Esophagus muscularis mucosa (tissue), 3 donors: ENCODE measurements at regions not wholly inside any gene's neighbourhood (a gene's known extent, or its start where the extent isn't known, plus 50 kb on each side); places are given as distances from the start of the nearest gene placed in this dataset.
"Not testable (repeated sequence)": the region's sequence is repeated elsewhere in the genome, so short reads cannot be mapped to it uniquely, and the experiment has no call there.

Experiments used
- POLR2A ChIP-seq: fragments of 450-650 bp; IDR thresholded peaks from one replicate; pipeline ENCODE4 v1.6.1; 2017; ENCODE audit warnings: antibody characterized with exemption, moderate library complexity, mild to moderate bottlenecking, low read depth
- TF ChIP-seq, protein P1 (sequence below), 3 experiments: fragments of 200-600 bp in 2 of 3; fragments of 450-650 bp in 1 of 3; sonication (generic) in 2 of 3; IDR thresholded peaks; one replicate each; pipeline ENCODE4 v1.5.1; 2017 to 2019; ENCODE audit warnings: antibody characterized with exemption in 3 of 3, mild to moderate bottlenecking in 2 of 3, moderate library complexity in 1 of 3

GRCh38 chr16:22583195-22583594 is 72.5 kb downstream of the NPIPB5 start:
- TF ChIP-seq, protein P1, sequence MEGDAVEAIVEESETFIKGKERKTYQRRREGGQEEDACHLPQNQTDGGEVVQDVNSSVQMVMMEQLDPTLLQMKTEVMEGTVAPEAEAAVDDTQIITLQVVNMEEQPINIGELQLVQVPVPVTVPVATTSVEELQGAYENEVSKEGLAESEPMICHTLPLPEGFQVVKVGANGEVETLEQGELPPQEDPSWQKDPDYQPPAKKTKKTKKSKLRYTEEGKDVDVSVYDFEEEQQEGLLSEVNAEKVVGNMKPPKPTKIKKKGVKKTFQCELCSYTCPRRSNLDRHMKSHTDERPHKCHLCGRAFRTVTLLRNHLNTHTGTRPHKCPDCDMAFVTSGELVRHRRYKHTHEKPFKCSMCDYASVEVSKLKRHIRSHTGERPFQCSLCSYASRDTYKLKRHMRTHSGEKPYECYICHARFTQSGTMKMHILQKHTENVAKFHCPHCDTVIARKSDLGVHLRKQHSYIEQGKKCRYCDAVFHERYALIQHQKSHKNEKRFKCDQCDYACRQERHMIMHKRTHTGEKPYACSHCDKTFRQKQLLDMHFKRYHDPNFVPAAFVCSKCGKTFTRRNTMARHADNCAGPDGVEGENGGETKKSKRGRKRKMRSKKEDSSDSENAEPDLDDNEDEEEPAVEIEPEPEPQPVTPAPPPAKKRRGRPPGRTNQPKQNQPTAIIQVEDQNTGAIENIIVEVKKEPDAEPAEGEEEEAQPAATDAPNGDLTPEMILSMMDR (IDR thresholded peaks at IDR 0.05): not testable (repeated sequence)
- not testable (repeated sequence) for TF ChIP-seq POLR2A
